ENCODE measurements at regions not wholly inside any gene's neighbourhood (a gene's known extent, or its start where the extent isn't known, plus 50 kb on each side); places are given as distances from the start of the nearest gene placed in this dataset.

- Histone ChIP-seq H3K27ac (ENCODE audit: low read depth) (no peak overlapping the region), H3K4me3 (ENCODE audit: low read depth, low read length) (no peak overlapping the region), H3K36me3 (ENCODE audit: insufficient read depth) (no peaks in the 10 kb centered on the region), H3K4me1 (ENCODE audit: insufficient read depth) (no peaks in the 10 kb centered on the region)
- DNase-seq (ENCODE audit: extremely low spot score), result no peak
- WGBS, result 77% methylated on average over 4 of the region's 4 CpGs
These were observed 174.8 kb upstream of the CDKN3 start for GRCh38 chr14:54221971-54222370.

GRCh38 chr14:54223831-54224402 is 172.9 kb upstream of the CDKN3 start:
- no peaks in the 10 kb centered on the region for H3K36me3 ChIP-seq (ENCODE audit: insufficient read depth)
- H3K4me3 ChIP-seq (ENCODE audit: low read depth, low read length), result no peak overlapping the region
- no peak for DNase-seq (ENCODE audit: extremely low spot score)
- no peak overlapping the region for H3K27ac ChIP-seq (ENCODE audit: low read depth)
- H3K4me1 ChIP-seq (ENCODE audit: insufficient read depth), result no peaks in the 10 kb centered on the region
- WGBS, result 84% methylated on average over 5 of the region's 5 CpGs

DNA sequence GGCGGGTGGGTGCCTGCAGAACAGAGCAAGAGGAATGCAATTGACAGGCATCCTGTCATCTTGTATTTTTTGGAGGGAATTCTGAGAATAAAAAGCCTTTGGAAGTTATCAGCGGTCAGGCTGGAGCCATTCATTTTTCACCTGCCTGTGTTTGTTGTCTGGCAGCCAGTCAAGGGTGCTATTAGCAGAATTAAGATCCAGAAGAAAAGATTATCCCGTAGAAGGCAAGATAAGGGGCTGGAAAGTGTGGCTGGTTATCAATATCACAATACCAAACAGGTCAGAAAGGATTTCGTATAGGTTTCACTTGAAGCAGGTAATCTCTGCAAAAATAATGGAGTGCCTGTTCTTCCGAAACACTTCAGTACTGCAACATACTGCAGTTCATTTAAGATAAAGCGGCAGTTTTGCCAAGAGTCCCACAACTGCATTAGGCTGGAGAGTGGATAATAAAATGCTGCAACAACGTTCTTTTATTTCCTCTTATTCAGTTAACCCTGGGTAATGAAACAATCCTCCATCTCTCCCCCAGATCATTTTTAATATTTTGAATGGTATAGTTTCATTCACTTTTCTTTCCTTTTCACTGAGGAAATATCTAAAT is 171.2 kb upstream of the CDKN3 start:
- no peak for DNase-seq (ENCODE audit: extremely low spot score)
- Histone ChIP-seq H3K36me3 (ENCODE audit: insufficient read depth) (no peaks in the 10 kb centered on the region), H3K4me1 (ENCODE audit: insufficient read depth) (no peaks in the 10 kb centered on the region), H3K4me3 (ENCODE audit: low read depth, low read length) (no peak overlapping the region), H3K27ac (ENCODE audit: low read depth) (no peak overlapping the region)
- WGBS, result 38% methylated on average over 7 of the region's 7 CpGs

DNA sequence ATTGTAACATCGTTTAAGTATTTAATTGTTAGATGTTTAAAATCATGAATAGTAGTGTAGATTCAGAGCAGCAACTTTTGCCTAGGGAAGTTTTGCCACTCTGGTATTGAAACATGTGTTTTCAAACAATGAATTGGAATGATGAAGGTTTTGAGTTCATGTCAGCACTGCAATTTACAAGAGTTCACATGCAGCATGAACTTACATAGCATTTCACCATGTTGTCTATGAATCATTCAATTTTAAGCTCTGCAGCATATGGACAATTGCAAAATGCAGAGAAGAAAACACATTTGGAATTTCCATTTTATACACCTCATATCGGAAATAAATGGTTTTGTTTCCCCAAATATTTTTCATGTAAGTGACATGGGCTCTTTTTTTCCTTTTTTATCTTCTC is 170.7 kb upstream of the CDKN3 start:
- H3K4me1 ChIP-seq (ENCODE audit: insufficient read depth), result no peaks in the 10 kb centered on the region
- WGBS, result 74% methylated on average over 2 of the region's 2 CpGs
- no peak overlapping the region for H3K4me3 ChIP-seq (ENCODE audit: low read depth, low read length)
- no peak for DNase-seq (ENCODE audit: extremely low spot score)
- no peaks in the 10 kb centered on the region for H3K36me3 ChIP-seq (ENCODE audit: insufficient read depth)
- H3K27ac ChIP-seq (ENCODE audit: low read depth), result no peak overlapping the region

DNA sequence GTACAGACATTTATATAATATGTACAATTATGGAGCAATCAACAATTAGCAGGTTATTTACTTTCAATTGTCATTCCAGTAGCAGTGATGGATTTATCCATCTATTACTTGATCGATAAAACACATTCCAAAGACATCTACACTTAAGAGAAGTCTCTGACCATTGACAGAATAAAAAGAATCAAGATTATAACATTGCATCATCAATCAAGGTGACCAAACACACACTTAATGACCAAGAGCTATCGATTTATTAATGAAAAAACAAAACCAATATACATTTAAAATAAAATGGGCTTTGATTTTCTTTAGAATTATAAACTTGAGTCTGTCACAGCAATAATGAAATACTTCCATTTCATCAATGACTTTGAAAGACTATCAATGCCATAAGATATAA is 170.2 kb upstream of the CDKN3 start:
- Histone ChIP-seq H3K4me3 (ENCODE audit: low read depth, low read length) (no peak overlapping the region), H3K4me1 (ENCODE audit: insufficient read depth) (no peaks in the 10 kb centered on the region), H3K27ac (ENCODE audit: low read depth) (no peak overlapping the region), H3K36me3 (ENCODE audit: insufficient read depth) (no peaks in the 10 kb centered on the region)
- WGBS, result 97% methylated on average over 2 of the region's 2 CpGs
- no peak for DNase-seq (ENCODE audit: extremely low spot score)

GRCh38 chr14:54229136-54229535 is 167.7 kb upstream of the CDKN3 start:
- WGBS, result 96% methylated on average over 1 of the region's 1 CpG
- no peak for DNase-seq (ENCODE audit: extremely low spot score)
- no peak overlapping the region for H3K4me3 ChIP-seq (ENCODE audit: low read depth, low read length)
- no peaks in the 10 kb centered on the region for H3K4me1 ChIP-seq (ENCODE audit: insufficient read depth)
- H3K27ac ChIP-seq (ENCODE audit: low read depth), result no peak overlapping the region
- H3K36me3 ChIP-seq (ENCODE audit: insufficient read depth), result no peaks in the 10 kb centered on the region

DNA sequence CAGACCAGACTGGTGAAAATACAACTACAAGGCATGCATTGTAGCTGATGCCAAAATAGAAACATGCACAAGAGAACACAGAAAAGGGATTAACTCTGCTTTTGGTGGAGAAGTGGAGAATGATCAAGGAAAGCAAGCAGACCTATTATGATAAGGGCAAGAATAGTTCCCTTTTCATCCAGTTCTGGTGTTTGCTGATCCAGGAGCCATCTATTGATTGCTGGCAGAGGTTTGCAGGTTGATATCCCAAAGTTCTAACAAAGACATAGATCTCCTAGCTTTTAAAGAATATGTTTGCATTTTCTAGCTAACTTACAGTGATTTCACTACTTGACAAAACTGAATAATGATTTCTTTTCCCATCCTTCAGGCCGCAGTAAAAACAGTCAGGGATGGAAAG is 166.2 kb upstream of the CDKN3 start:
- 74% methylated on average over 1 of the region's 1 CpG for WGBS

DNA sequence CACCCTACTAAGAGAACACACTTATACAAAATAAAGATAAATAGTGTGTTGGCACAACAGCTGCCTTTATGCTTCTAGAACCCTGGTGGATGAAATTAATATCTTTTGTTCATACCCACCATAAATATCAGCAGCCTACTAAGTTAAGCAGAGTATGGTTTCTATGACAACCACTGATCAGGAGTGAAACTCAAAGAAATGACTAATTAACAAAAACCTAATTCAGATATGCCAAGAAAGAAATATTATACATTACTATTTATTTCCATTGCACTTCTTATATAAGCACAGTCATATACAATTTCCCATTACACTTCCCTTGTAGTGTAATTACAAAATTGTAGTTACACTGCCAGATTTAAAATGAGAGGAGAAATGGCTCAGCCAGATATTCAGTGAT is 164.1 kb upstream of the CDKN3 start:
- H3K36me3 ChIP-seq (ENCODE audit: insufficient read depth), result no peaks in the 10 kb centered on the region
- no peak overlapping the region for H3K4me3 ChIP-seq (ENCODE audit: low read depth, low read length)
- no peak overlapping the region for H3K27ac ChIP-seq (ENCODE audit: low read depth)
- DNase-seq (ENCODE audit: extremely low spot score), result no peak
- H3K4me1 ChIP-seq (ENCODE audit: insufficient read depth), result no peaks in the 10 kb centered on the region

More for the DNA sequence above, 166.2 kb upstream of the CDKN3 start:
- Histone ChIP-seq H3K36me3 (ENCODE audit: insufficient read depth) (no peaks in the 10 kb centered on the region), H3K4me1 (ENCODE audit: insufficient read depth) (no peaks in the 10 kb centered on the region), H3K27ac (ENCODE audit: low read depth) (no peak overlapping the region), H3K4me3 (ENCODE audit: low read depth, low read length) (no peak overlapping the region)
- DNase-seq (ENCODE audit: extremely low spot score), result no peak

- no peak for DNase-seq (ENCODE audit: extremely low spot score)
- Histone ChIP-seq H3K36me3 (ENCODE audit: insufficient read depth) (no peaks in the 10 kb centered on the region), H3K4me3 (ENCODE audit: low read depth, low read length) (no peak overlapping the region), H3K27ac (ENCODE audit: low read depth) (no peak overlapping the region), H3K4me1 (ENCODE audit: insufficient read depth) (peaks cover 3% of the 10 kb centered on the region)
- 79% methylated on average over 3 of the region's 3 CpGs for WGBS
These were observed 155.3 kb upstream of the CDKN3 start for GRCh38 chr14:54241517-54241916.

GRCh38 chr14:54251356-54251755 is 145.5 kb upstream of the CDKN3 start:
- DNase-seq (ENCODE audit: extremely low spot score), result no peak
- Histone ChIP-seq H3K36me3 (ENCODE audit: insufficient read depth) (no peaks in the 10 kb centered on the region), H3K4me1 (ENCODE audit: insufficient read depth) (no peaks in the 10 kb centered on the region), H3K4me3 (ENCODE audit: low read depth, low read length) (no peak overlapping the region), H3K27ac (ENCODE audit: low read depth) (no peak overlapping the region)
- WGBS, result 78% methylated on average over 4 of the region's 4 CpGs

DNA sequence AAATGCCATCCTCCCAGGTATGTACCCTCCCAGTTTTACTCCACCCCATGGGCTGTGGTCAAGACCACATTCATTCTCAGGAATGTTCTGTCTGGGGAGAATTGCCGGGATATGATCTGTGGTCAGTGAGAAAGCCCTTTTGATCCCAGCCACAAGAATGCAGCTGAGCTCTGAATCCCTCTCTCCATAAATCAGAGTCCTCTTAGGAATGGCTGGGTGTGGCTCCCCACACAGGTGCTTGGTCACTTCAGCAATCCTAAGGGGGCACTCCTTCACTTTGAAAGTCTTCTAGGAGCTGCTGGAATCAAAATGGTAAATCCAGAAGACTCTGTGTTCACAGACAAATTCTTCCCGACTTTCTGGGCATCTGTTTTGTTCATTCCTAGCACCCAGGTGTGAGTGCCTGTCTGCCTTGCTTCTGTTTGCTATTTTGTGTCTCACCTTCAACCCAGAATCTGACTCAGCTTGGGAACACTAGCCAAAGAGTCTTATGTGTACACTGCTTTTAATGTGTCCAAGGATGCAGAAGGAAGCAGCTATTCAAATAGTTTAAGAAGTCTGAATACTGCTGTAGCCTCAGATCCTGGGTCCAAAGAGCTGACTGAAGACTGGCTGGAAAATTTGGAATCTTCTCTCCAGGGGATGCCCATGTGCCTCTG is 144.6 kb upstream of the CDKN3 start:
- no peaks in the 10 kb centered on the region for H3K4me1 ChIP-seq (ENCODE audit: insufficient read depth)
- H3K27ac ChIP-seq (ENCODE audit: low read depth), result no peak overlapping the region
- no peak for DNase-seq (ENCODE audit: extremely low spot score)
- 74% methylated on average over 2 of the region's 2 CpGs for WGBS
- H3K4me3 ChIP-seq (ENCODE audit: low read depth, low read length), result no peak overlapping the region
- H3K36me3 ChIP-seq (ENCODE audit: insufficient read depth), result no peaks in the 10 kb centered on the region

DNA sequence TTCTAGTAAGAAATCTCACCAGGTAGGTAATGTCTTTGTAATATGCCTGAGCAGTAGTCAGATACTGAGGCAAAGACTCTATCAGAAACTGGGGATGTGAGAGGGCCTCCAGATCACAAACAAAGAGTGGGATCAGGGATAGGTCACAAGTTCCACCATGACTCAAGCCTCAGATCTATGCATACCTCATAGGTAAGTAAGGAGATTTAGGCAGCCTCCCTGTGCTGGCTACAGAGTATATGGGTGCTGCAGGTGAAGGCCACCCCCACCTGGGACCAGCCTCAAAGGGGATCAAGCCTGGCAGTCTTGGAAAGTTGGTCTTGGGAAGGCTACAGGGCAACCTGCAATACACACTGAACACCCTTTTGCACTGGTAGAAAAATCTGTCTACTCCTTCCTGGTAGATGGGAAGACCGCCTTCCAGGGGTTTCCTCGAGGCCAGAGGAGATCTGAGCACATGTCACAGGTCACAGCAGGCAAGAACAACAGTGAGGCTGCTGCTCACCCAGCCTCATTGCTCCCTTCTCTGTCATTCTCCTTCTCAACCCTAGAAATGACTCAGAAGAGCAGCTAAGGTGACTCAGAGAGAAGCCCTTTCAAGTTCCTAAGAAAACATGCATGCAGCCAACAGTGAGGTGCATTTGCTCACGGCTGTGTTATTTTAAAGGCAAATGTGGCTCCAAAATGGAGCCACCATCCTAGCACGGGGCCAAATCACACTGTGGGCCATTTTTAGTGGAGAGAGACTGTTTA is 143.4 kb upstream of the CDKN3 start:
- H3K4me1 ChIP-seq (ENCODE audit: insufficient read depth), result no peaks in the 10 kb centered on the region
- DNase-seq (ENCODE audit: extremely low spot score), result no peak
- 60% methylated on average over 4 of the region's 4 CpGs for WGBS
- H3K36me3 ChIP-seq (ENCODE audit: insufficient read depth), result no peaks in the 10 kb centered on the region
- H3K4me3 ChIP-seq (ENCODE audit: low read depth, low read length), result no peak overlapping the region
- no peak overlapping the region for H3K27ac ChIP-seq (ENCODE audit: low read depth)

DNA sequence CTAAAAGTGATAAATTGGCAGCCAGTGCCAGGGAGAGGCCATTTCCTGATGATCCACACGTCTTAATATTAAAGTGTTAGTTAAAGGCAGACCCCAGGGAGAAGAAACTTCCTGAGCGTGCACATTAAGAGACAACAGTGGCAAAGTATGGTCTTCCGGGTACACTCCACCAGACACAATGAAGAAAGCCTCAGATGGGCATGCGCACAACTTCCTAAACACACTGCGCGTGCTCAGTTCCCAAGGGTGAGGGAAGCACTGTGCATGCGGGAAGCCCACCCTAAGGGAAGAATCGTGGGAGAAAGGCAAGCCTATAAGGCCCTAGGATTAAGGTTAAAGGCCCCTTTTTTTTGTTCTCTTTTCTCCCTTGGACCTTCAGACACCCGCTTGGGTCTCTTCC is 140.7 kb upstream of the CDKN3 start:
- Histone ChIP-seq H3K27ac (ENCODE audit: low read depth) (no peak overlapping the region), H3K36me3 (ENCODE audit: insufficient read depth) (no peaks in the 10 kb centered on the region), H3K4me3 (ENCODE audit: low read depth, low read length) (no peak overlapping the region), H3K4me1 (ENCODE audit: insufficient read depth) (no peaks in the 10 kb centered on the region)
- 94% methylated on average over 9 of the region's 9 CpGs for WGBS
- no peak for DNase-seq (ENCODE audit: extremely low spot score)

- no peak for DNase-seq (ENCODE audit: extremely low spot score)
- 60% methylated on average over 3 of the region's 3 CpGs for WGBS
- no peak overlapping the region for H3K4me3 ChIP-seq (ENCODE audit: low read depth, low read length)
- no peak overlapping the region for H3K27ac ChIP-seq (ENCODE audit: low read depth)
- no peaks in the 10 kb centered on the region for H3K36me3 ChIP-seq (ENCODE audit: insufficient read depth)
- H3K4me1 ChIP-seq (ENCODE audit: insufficient read depth), result no peaks in the 10 kb centered on the region
These were observed 139.4 kb upstream of the CDKN3 start for GRCh38 chr14:54257424-54257823.
